Activated CD4-positive, alpha-beta memory T cell treated with anti-CD3 and anti-CD28 coated beads, Interleukin-2, amount 10 ng/mL, durations not matched to agents 7 days and 5 days (primary cell): ENCODE measurements at regions not wholly inside any gene's neighbourhood (a gene's known extent, or its start where the extent isn't known, plus 50 kb on each side); places are given as distances from the start of the nearest gene placed in this dataset.
"Not testable (repeated sequence)": the region's sequence is repeated elsewhere in the genome, so short reads cannot be mapped to it uniquely, and the experiment has no call there.

Experiments
- CTCF ChIA-PET: fragments of 350-600 bp; sonication (Branson Sonifier 250); formaldehyde crosslinking; loops from one replicate; lab custom pipeline; 2021; ENCODE audit warnings: antibody characterized with exemption, inconsistent platforms; lab: Charles Lee
- POLR2A ChIA-PET: fragments of 350-600 bp; sonication (Branson Sonifier 250); formaldehyde crosslinking; loops from one replicate; lab custom pipeline; 2021; ENCODE audit warnings: antibody characterized with exemption; lab: Charles Lee
- DNase-seq: peaks from one replicate; pipeline ENCODE4 v3.0.0-alpha.2; 2020
- H3K27ac Mint-ChIP-seq: one replicate; pipeline ENCODE4 v1.8.0; 2021; ENCODE audit warnings: mild to moderate bottlenecking, mixed read lengths
- H3K27me3 Mint-ChIP-seq: one replicate; pipeline ENCODE4 v1.8.0; 2021; ENCODE audit warnings: mixed read lengths
- H3K36me3 Mint-ChIP-seq: one replicate; pipeline ENCODE4 v1.8.0; 2021; ENCODE audit warnings: low read depth, mixed read lengths
- H3K4me1 Mint-ChIP-seq: one replicate; pipeline ENCODE4 v1.8.0; 2021; ENCODE audit warnings: mixed read lengths
- H3K4me3 Mint-ChIP-seq: one replicate; pipeline ENCODE4 v1.8.0; 2021; ENCODE audit warnings: mild to moderate bottlenecking, mixed read lengths
- H3K9me3 Mint-ChIP-seq: one replicate; pipeline ENCODE4 v1.8.0; 2021; ENCODE audit warnings: mixed read lengths

- Mint-ChIP-seq H3K36me3 (peaks cover 5% of the 10 kb centered on the region), H3K9me3 (peaks cover 35% of the 10 kb centered on the region), H3K27ac (no peak overlapping the region), H3K4me1 (no peaks in the 10 kb centered on the region), H3K27me3 (peaks cover 2% of the 10 kb centered on the region), H3K4me3 (no peak overlapping the region)
- ChIA-PET POLR2A (no interaction called here), CTCF (no interaction called here)
- DNase-seq, result no peak
Measured at GRCh38 chr6:170005665-170006064, 254.2 kb downstream of the ERMARD start.

- Mint-ChIP-seq H3K9me3 (peaks cover 36% of the 10 kb centered on the region), H3K27ac (no peak overlapping the region), H3K27me3 (peaks cover 2% of the 10 kb centered on the region), H3K4me3 (no peak overlapping the region), H3K4me1 (no peaks in the 10 kb centered on the region), H3K36me3 (peaks cover 5% of the 10 kb centered on the region)
- CTCF ChIA-PET, result no interaction called here
- POLR2A ChIA-PET, result no interaction called here
- peak; percentile 4 for DNase-seq
Measured at GRCh38 chr6:170004585-170005210, 253.3 kb downstream of the ERMARD start.

- H3K36me3 Mint-ChIP-seq, result peaks cover 5% of the 10 kb centered on the region
- no peak for DNase-seq
- H3K9me3 Mint-ChIP-seq, result peaks cover 36% of the 10 kb centered on the region
- no peaks in the 10 kb centered on the region for H3K27me3 Mint-ChIP-seq
- no peak overlapping the region for H3K4me3 Mint-ChIP-seq
- POLR2A ChIA-PET, result no interaction called here
- CTCF ChIA-PET, result no interaction called here
- no peak overlapping the region for H3K27ac Mint-ChIP-seq
- H3K4me1 Mint-ChIP-seq, result no peaks in the 10 kb centered on the region
Measured at GRCh38 chr6:170003451-170004160, 252.2 kb downstream of the ERMARD start.

- Mint-ChIP-seq H3K4me3 (no peak overlapping the region), H3K4me1 (no peaks in the 10 kb centered on the region), H3K9me3 (peaks cover 36% of the 10 kb centered on the region), H3K36me3 (peaks cover 5% of the 10 kb centered on the region), H3K27me3 (no peaks in the 10 kb centered on the region), H3K27ac (no peak overlapping the region)
- DNase-seq, result peak; percentile 13
- ChIA-PET CTCF (no interaction called here), POLR2A (no interaction called here)
Measured at GRCh38 chr6:170003027-170003426, 251.6 kb downstream of the ERMARD start.

- peaks cover 36% of the 10 kb centered on the region for H3K9me3 Mint-ChIP-seq
- H3K27ac Mint-ChIP-seq, H3K4me3 Mint-ChIP-seq, H3K36me3 Mint-ChIP-seq, CTCF ChIA-PET, POLR2A ChIA-PET, DNase-seq, H3K4me1 Mint-ChIP-seq, H3K27me3 Mint-ChIP-seq: not testable (repeated sequence)
Measured at GRCh38 chr6:170001782-170002181, 250.4 kb downstream of the ERMARD start.

- H3K9me3 Mint-ChIP-seq, result peaks cover 32% of the 10 kb centered on the region
- no peaks in the 10 kb centered on the region for H3K4me1 Mint-ChIP-seq
- H3K4me3 Mint-ChIP-seq, result no peak overlapping the region
- H3K27ac Mint-ChIP-seq, result no peak overlapping the region
- no peaks in the 10 kb centered on the region for H3K27me3 Mint-ChIP-seq
- ChIA-PET CTCF (no interaction called here), POLR2A (no interaction called here)
- peak; percentile 2 for DNase-seq
- peaks cover 2% of the 10 kb centered on the region for H3K36me3 Mint-ChIP-seq
Measured at GRCh38 chr6:170000071-170000843, 248.8 kb downstream of the ERMARD start.

GRCh38 chr6:169999367-169999766 is 247.9 kb downstream of the ERMARD start:
- H3K27me3 Mint-ChIP-seq, result peaks cover 2% of the 10 kb centered on the region
- no peaks in the 10 kb centered on the region for H3K4me1 Mint-ChIP-seq
- H3K36me3 Mint-ChIP-seq, result no peaks in the 10 kb centered on the region
- no peak overlapping the region for H3K4me3 Mint-ChIP-seq
- H3K9me3 Mint-ChIP-seq, result peaks cover 28% of the 10 kb centered on the region
- POLR2A ChIA-PET, result no interaction called here
- H3K27ac Mint-ChIP-seq, result no peak overlapping the region
- DNase-seq, result no peak
- CTCF ChIA-PET, result no interaction called here

GRCh38 chr6:169998457-169998856 is 247.0 kb downstream of the ERMARD start:
- Mint-ChIP-seq H3K36me3 (no peaks in the 10 kb centered on the region), H3K9me3 (peaks cover 24% of the 10 kb centered on the region), H3K27me3 (peaks cover 2% of the 10 kb centered on the region), H3K4me3 (no peak overlapping the region), H3K4me1 (peaks cover 1% of the 10 kb centered on the region), H3K27ac (no peak overlapping the region)
- POLR2A ChIA-PET, result no interaction called here
- DNase-seq, result peak; percentile 9
- CTCF ChIA-PET, result no interaction called here

GRCh38 chr6:169997930-169998218 is 246.5 kb downstream of the ERMARD start:
- POLR2A ChIA-PET, result no interaction called here
- no peak overlapping the region for H3K4me3 Mint-ChIP-seq
- DNase-seq, result no peak
- H3K4me1 Mint-ChIP-seq, result peaks cover 1% of the 10 kb centered on the region
- H3K36me3 Mint-ChIP-seq, result no peaks in the 10 kb centered on the region
- peaks cover 19% of the 10 kb centered on the region for H3K9me3 Mint-ChIP-seq
- no peak overlapping the region for H3K27ac Mint-ChIP-seq
- CTCF ChIA-PET, result no interaction called here
- H3K27me3 Mint-ChIP-seq, result peaks cover 2% of the 10 kb centered on the region

- peak; percentile 13 for DNase-seq
- CTCF ChIA-PET, result no interaction called here
Measured at GRCh38 chr6:169997187-169997929, 245.9 kb downstream of the ERMARD start.

GRCh38 chr6:169996378-169997051 is 245.1 kb downstream of the ERMARD start:
- Mint-ChIP-seq H3K27ac (no peak overlapping the region), H3K4me3 (no peak overlapping the region), H3K4me1 (peaks cover 11% of the 10 kb centered on the region), H3K9me3 (peaks cover 9% of the 10 kb centered on the region), H3K27me3 (peaks cover 4% of the 10 kb centered on the region), H3K36me3 (no peaks in the 10 kb centered on the region)
- DNase-seq, result no peak
- ChIA-PET CTCF (no interaction called here), POLR2A (no interaction called here)

More at GRCh38 chr6:169997187-169997929, 245.9 kb downstream of the ERMARD start:
- Mint-ChIP-seq H3K27ac (no peak overlapping the region), H3K9me3 (peaks cover 16% of the 10 kb centered on the region), H3K4me3 (no peak overlapping the region), H3K36me3 (no peaks in the 10 kb centered on the region), H3K27me3 (peaks cover 2% of the 10 kb centered on the region), H3K4me1 (peaks cover 3% of the 10 kb centered on the region)
- POLR2A ChIA-PET, result no interaction called here

- Mint-ChIP-seq H3K27ac (no peak overlapping the region), H3K27me3 (peaks cover 4% of the 10 kb centered on the region), H3K36me3 (no peaks in the 10 kb centered on the region), H3K4me3 (no peak overlapping the region), H3K9me3 (no peaks in the 10 kb centered on the region), H3K4me1 (peaks cover 18% of the 10 kb centered on the region)
- DNase-seq, result no peak
- POLR2A ChIA-PET, result no interaction called here
- CTCF ChIA-PET, result no interaction called here
Measured at GRCh38 chr6:169994739-169995138, 243.3 kb downstream of the ERMARD start.
